ENCODE measurements at regions not wholly inside any gene's neighbourhood (a gene's known extent, or its start where the extent isn't known, plus 50 kb on each side); places are given as distances from the start of the nearest gene placed in this dataset.
"Not testable (repeated sequence)": the region's sequence is repeated elsewhere in the genome, so short reads cannot be mapped to it uniquely, and the experiment has no call there.

DNA sequence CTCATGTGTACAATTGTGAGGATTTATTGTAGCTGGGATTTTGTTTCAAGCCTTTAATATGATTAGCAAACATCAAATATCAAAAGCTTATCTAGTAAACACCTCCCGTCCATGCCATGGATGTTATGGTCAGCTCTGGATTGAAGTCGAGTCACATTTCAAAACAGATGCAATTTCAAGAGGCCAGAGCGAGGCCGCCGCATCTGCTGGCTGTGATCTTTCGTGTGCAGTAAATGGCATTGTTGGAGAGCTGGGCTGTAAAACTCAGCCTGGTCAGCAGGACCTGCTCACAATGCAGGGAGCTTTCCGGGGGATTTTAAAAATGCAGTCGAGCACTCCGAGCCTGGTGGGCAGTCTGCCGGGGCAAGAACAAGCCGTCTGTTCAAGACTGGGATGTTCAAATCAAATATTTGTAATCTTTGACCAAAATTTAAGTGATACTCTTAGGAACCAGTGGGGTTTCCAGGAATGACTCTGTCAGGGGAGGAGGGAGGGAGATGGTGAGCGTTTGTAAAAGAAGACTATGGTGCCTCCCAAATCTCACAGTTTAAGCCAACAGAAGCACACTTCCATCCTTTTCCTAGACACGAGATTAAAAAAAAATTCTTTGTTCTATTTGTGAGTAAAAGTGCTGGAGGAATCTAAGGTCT lies 97.6 kb downstream of the MYCN start:
- no peak for DNase-seq

GRCh38 chr2:16036951-16037350 lies 96.6 kb downstream of the MYCN start:
- no peak for DNase-seq

- DNase-seq = no peak
Measured at GRCh38 chr2:16035747-16036745, 95.7 kb downstream of the MYCN start.

DNA sequence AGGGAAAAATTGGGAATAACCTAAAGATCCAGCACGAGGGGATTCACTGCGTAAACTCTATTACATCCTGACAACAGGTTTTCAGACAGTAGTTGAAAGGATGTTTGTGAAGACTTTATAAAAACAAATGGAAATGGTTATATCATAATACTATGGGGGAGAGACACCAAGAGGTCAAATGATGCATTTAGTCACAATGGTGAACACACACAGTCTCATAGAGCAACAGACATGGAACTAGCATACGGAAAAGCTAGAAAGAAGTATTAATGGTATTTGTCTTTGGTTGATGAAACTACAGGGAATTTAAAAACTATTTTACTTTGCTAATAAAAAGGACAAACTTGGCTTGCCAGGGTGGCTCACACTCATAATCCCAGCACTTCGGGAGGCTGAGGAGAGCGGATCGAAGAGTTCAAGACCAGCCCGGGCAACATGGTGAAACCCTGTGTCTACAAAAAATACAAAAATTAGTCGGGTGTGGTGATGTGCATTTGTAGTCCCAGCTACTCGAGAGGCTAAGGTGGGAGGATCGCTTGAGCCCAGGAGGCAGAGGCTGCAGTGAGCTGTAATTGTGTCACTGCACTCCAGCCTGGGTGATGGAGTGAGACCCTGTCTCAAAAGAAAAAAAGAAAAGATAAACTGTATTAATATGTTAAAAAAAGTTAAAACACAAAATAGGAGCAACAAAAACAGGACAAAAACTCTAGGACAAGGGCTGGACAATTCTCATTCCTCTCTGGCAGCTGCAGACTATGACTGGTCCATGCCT lies 94.8 kb downstream of the MYCN start:
- DNase-seq = no peak

GRCh38 chr2:16034151-16034974 lies 94.0 kb downstream of the MYCN start:
- no peak for DNase-seq

GRCh38 chr2:16033032-16033293 lies 92.6 kb downstream of the MYCN start:
- DNase-seq = no peak

- DNase-seq = no peak
Measured at GRCh38 chr2:16032282-16033031, 92.1 kb downstream of the MYCN start.

GRCh38 chr2:16031848-16032159 lies 91.5 kb downstream of the MYCN start:
- DNase-seq = no peak

DNA sequence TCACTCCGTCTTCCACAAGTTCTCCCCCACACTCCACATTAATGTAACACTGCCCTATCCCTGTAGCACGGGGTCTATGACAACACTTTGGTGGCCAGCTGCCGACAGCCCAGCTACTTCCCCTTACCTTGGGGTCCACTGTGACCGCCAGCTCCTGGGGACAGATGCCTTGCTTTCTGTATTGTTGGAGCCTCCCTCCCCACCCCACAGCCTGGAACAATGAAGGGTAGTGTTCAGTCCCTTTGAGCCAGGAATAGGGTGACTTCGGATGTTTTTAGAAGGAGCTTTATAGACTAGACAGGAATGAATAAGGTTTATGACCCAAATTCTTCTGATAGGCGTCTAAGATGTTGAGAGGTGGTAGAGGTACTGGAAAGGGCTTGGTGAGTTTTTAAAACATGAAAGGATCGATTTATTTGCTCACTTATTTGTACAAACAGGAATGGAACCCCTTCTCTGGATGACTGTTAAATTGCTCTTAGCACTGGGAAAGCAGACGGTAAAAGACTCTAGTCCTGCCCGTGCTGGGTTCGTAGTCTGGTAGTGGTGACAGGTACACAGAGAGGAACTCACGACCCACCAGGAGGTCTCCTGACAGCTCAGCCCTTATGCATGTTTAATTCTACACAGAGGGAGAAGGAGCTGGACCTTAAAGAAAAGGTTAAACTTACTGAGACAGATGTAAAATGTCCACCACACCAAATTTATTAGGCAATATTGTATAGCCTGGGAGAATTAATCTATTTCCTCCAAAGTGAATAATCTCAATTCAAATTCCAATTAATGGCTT lies 90.9 kb downstream of the MYCN start:
- no peak for DNase-seq

DNA sequence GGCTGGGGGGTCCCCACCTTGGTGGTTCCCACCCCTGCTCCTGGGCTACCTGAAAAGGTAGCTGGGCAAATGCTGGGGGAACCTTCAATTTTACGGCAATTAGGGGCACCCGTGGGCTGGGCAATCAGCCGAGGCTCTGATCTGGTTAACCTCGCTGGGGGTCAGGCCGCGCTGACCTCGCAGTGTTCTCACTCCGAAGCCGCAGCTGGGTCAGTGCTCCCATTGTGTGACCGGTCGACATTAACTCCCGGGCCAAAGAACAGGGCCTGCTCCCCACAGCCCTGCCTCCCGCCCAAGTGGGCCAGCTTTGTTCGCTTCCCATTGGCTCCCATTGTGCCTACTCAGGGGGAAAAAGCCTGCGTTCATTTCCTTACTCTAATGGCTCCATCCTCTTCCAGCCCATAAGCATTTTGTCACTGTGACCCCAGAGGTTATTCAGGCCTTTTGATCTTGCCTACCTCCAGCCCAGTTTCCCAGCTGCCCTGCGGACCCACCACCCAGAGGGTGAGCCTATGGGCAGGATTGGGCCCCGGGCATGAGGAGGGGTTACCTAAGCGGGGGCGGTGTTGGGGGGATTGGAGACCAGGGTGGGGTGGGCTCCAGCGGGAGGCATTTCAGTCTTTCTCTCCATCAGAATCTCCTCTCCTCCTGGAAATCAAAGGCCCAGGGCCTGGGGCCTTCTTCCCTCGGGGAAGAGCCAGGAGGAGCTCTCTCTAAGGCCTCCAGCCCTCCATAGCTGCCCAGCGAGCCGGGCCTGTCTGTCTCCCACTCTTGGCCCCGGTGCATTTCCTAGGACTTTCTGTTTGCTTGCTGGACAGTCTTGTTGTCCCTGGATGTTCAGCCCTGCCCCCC lies 90.1 kb downstream of the MYCN start:
- DNase-seq = no peak

GRCh38 chr2:16028644-16029043 lies 88.3 kb downstream of the MYCN start:
- no peak for DNase-seq

- no peak for DNase-seq
Measured at GRCh38 chr2:16026816-16027501, 86.6 kb downstream of the MYCN start.

- DNase-seq = no peak
Measured at GRCh38 chr2:16025876-16026640, 85.7 kb downstream of the MYCN start.

GRCh38 chr2:16025211-16025875 lies 85.0 kb downstream of the MYCN start:
- no peak for DNase-seq

- DNase-seq = not testable (repeated sequence)
Measured at GRCh38 chr2:16024628-16025027, 84.3 kb downstream of the MYCN start.

GRCh38 chr2:16023506-16024360 lies 83.4 kb downstream of the MYCN start:
- no peak for DNase-seq

GRCh38 chr2:16022548-16023240 lies 82.3 kb downstream of the MYCN start:
- no peak for DNase-seq

All from GOT3 (cell line).